Loucy (cell line): ENCODE measurements at regions not wholly inside any gene's neighbourhood (a gene's known extent, or its start where the extent isn't known, plus 50 kb on each side); places are given as distances from the start of the nearest gene placed in this dataset.

Source experiments
- H2AFZ ChIP-seq: fragments of 200-600 bp; sonication (generic); 2 replicates; pipeline ENCODE4 v1.6.0; 2016; ENCODE audit warnings: antibody characterized with exemption, mild to moderate bottlenecking, low read length, moderate library complexity
- H3F3A ChIP-seq: fragments of 200-600 bp; 2 replicates; pipeline ENCODE4 v1.6.0; 2016; ENCODE audit warnings: antibody characterized with exemption, low read depth, mild to moderate bottlenecking
- H3K27me3 ChIP-seq: fragments of 200-600 bp; sonication (generic); 2 replicates; pipeline ENCODE4 v1.6.1; 2014; ENCODE audit warnings: low read length, mild to moderate bottlenecking; ENCODE audit not compliant: insufficient read depth, poor library complexity, severe bottlenecking
- H3K36me3 ChIP-seq: fragments of 200-600 bp; sonication (generic); 2 replicates; pipeline ENCODE4 v1.6.1; 2016; ENCODE audit warnings: low read length; ENCODE audit not compliant: insufficient read depth
- H3K4me1 ChIP-seq: fragments of 200-600 bp; sonication (generic); 2 replicates; pipeline ENCODE4 v1.5.1; 2014; ENCODE audit warnings: low read length, mild to moderate bottlenecking; ENCODE audit not compliant: insufficient read depth, poor library complexity, severe bottlenecking
- H3K4me2 ChIP-seq: fragments of 200-600 bp; sonication (generic); 2 replicates; pipeline ENCODE4 v1.6.0; 2014; ENCODE audit warnings: antibody characterized with exemption, low read length, low read depth, mild to moderate bottlenecking; ENCODE audit not compliant: poor library complexity, severe bottlenecking
- H3K4me3 ChIP-seq: fragments of 200-600 bp; sonication (generic); 2 replicates; pipeline ENCODE4 v1.5.1; 2014; ENCODE audit warnings: low read length, mild to moderate bottlenecking, mixed read lengths; ENCODE audit not compliant: poor library complexity, severe bottlenecking
- H3K79me2 ChIP-seq: fragments of 200-600 bp; sonication (generic); 2 replicates; pipeline ENCODE4 v1.6.1; 2014; ENCODE audit warnings: low read length; ENCODE audit not compliant: insufficient read depth
- H3K9ac ChIP-seq: fragments of 200-600 bp; sonication (generic); 2 replicates; pipeline ENCODE4 v1.6.0; 2014; ENCODE audit warnings: mild to moderate bottlenecking, low read depth, low read length, moderate library complexity; ENCODE audit not compliant: poor library complexity, severe bottlenecking
- H3K9me2 ChIP-seq: fragments of 200-600 bp; sonication (generic); replicated peaks from 2 replicates; pipeline ENCODE4 v1.6.1; 2016; ENCODE audit warnings: low read depth, low read length, mixed read lengths
- H3K9me3 ChIP-seq: fragments of 200-600 bp; sonication (generic); 2 replicates; pipeline ENCODE4 v1.6.1; 2014; ENCODE audit warnings: mild to moderate bottlenecking, antibody characterized with exemption, low read length, low read depth; ENCODE audit not compliant: insufficient read depth
- H4K20me1 ChIP-seq: fragments of 200-600 bp; sonication (generic); 2 replicates; pipeline ENCODE4 v1.6.0; 2014; ENCODE audit warnings: antibody characterized with exemption, low read length, mild to moderate bottlenecking; ENCODE audit not compliant: insufficient read depth, poor library complexity, severe bottlenecking
- EZH2phosphoT487 ChIP-seq: fragments of 200-600 bp; IDR thresholded peaks from 2 replicates; pipeline ENCODE4 v1.6.1; 2018; ENCODE audit warnings: antibody characterized with exemption, mild to moderate bottlenecking, moderate library complexity, borderline replicate concordance
- TF ChIP-seq, protein P1 (sequence below): fragments of 200-600 bp; sonication (generic); conservative IDR thresholded peaks from 2 replicates; pipeline ENCODE4 v1.5.1; 2014; ENCODE audit warnings: mild to moderate bottlenecking, antibody characterized with exemption, low read length

- H4K20me1 ChIP-seq, result no peaks in the 10 kb centered on the region
- no peaks in the 10 kb centered on the region for H3K27me3 ChIP-seq
- H3K79me2 ChIP-seq, result no peaks in the 10 kb centered on the region
- no peaks in the 10 kb centered on the region for H3K9me3 ChIP-seq
- no peaks in the 10 kb centered on the region for H3K36me3 ChIP-seq
- H3K4me3 ChIP-seq, result no peak overlapping the region
- no peak overlapping the region for H3K4me2 ChIP-seq
- H3F3A ChIP-seq, result no peaks in the 10 kb centered on the region
- no peak overlapping the region for H2AFZ ChIP-seq
- TF ChIP-seq, protein P1, sequence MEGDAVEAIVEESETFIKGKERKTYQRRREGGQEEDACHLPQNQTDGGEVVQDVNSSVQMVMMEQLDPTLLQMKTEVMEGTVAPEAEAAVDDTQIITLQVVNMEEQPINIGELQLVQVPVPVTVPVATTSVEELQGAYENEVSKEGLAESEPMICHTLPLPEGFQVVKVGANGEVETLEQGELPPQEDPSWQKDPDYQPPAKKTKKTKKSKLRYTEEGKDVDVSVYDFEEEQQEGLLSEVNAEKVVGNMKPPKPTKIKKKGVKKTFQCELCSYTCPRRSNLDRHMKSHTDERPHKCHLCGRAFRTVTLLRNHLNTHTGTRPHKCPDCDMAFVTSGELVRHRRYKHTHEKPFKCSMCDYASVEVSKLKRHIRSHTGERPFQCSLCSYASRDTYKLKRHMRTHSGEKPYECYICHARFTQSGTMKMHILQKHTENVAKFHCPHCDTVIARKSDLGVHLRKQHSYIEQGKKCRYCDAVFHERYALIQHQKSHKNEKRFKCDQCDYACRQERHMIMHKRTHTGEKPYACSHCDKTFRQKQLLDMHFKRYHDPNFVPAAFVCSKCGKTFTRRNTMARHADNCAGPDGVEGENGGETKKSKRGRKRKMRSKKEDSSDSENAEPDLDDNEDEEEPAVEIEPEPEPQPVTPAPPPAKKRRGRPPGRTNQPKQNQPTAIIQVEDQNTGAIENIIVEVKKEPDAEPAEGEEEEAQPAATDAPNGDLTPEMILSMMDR, result no peak
- TF ChIP-seq EZH2phosphoT487, result no peak
- H3K9me2 ChIP-seq, result no peaks in the 10 kb centered on the region
- no peak overlapping the region for H3K9ac ChIP-seq
- peaks cover 25% of the 10 kb centered on the region for H3K4me1 ChIP-seq
Measured at GRCh38 chr1:58003059-58003458, 543.5 kb downstream of the OMA1 start.

DNA sequence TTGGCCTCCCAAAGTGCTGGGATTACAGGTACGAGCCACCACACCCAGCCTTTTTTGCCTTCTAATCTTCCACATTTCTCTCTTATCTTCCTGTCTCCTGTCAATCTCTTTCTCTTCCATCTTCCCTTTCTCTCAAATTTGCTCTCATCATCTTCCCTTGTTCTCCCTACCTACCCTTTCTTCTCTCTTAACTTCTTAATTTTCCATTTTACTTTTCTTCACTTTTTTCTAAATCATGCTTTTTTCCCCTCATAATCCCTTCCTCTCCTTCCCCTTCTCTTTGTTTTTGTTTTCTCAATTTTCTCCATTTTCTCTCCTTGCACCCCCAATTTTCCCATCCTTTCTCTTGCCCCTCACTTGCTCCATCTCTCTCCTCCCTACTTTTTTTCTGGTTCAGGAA is 545.7 kb downstream of the OMA1 start:
- no peak overlapping the region for H2AFZ ChIP-seq
- no peak for TF ChIP-seq EZH2phosphoT487
- TF ChIP-seq, protein P1, result no peak
- H3F3A ChIP-seq, result no peaks in the 10 kb centered on the region
- peaks cover 20% of the 10 kb centered on the region for H3K4me1 ChIP-seq
- no peaks in the 10 kb centered on the region for H3K79me2 ChIP-seq
- H4K20me1 ChIP-seq, result no peaks in the 10 kb centered on the region
- H3K4me3 ChIP-seq, result no peak overlapping the region
- no peaks in the 10 kb centered on the region for H3K9me2 ChIP-seq
- H3K4me2 ChIP-seq, result no peak overlapping the region
- H3K27me3 ChIP-seq, result no peaks in the 10 kb centered on the region
- H3K9ac ChIP-seq, result no peak overlapping the region
- no peaks in the 10 kb centered on the region for H3K9me3 ChIP-seq
- H3K36me3 ChIP-seq, result no peaks in the 10 kb centered on the region

GRCh38 chr1:58000116-58000515 is 546.4 kb downstream of the OMA1 start:
- H3K36me3 ChIP-seq, result no peaks in the 10 kb centered on the region
- H3K9me2 ChIP-seq, result no peaks in the 10 kb centered on the region
- TF ChIP-seq, protein P1, result no peak
- TF ChIP-seq EZH2phosphoT487, result no peak
- H3K9me3 ChIP-seq, result no peaks in the 10 kb centered on the region
- H3K4me1 ChIP-seq, result peaks cover 13% of the 10 kb centered on the region
- no peaks in the 10 kb centered on the region for H4K20me1 ChIP-seq
- H3K27me3 ChIP-seq, result no peaks in the 10 kb centered on the region
- H3K4me2 ChIP-seq, result no peak overlapping the region
- no peak overlapping the region for H3K9ac ChIP-seq
- no peak overlapping the region for H3K4me3 ChIP-seq
- no peaks in the 10 kb centered on the region for H3K79me2 ChIP-seq
- no peaks in the 10 kb centered on the region for H3F3A ChIP-seq
- no peak overlapping the region for H2AFZ ChIP-seq
